Lower leg skin (tissue), 4 donors: ENCODE measurements at regions not wholly inside any gene's neighbourhood (a gene's known extent, or its start where the extent isn't known, plus 50 kb on each side); places are given as distances from the start of the nearest gene placed in this dataset.
A peak's percentile ranks its signal among the peaks of the same experiment; 100 is the strongest.
"Not testable (repeated sequence)": the region's sequence is repeated elsewhere in the genome, so short reads cannot be mapped to it uniquely, and the experiment has no call there.

Experiments
- DNase-seq, 2 donors: peaks; one replicate each; pipeline ENCODE4 v3.0.0-alpha.2; 2019; ENCODE audit warnings: low spot score in 2 of 2
- H3K4me3 ChIP-seq: fragments of 200-600 bp; sonication (generic); 2 replicates; pipeline ENCODE4 v1.5.1; 2017; ENCODE audit warnings: mild to moderate bottlenecking, low read depth; ENCODE audit not compliant: poor library complexity, severe bottlenecking
- POLR2A ChIP-seq, 2 donors: fragments of 450-650 bp; IDR thresholded peaks; one replicate each; pipeline ENCODE4 v1.6.1; 2016 to 2017; ENCODE audit warnings: antibody characterized with exemption in 2 of 2, mild to moderate bottlenecking in 1 of 2, moderate library complexity in 1 of 2
- WGBS, 2 donors: methylation state at CpG; one replicate each; pipeline ENCODE4 v1.1.5; 2018; 5-methylcytosine and 5-hydroxymethylcytosine counted together
- intact Hi-C: fragments of 100-400 bp; cut with DNase I; formaldehyde crosslinking; loops from one replicate; pipeline ENCODE4 v1.15.0; 2023; ENCODE audit warnings: low total_unique reads
- TF ChIP-seq, protein P1 (sequence below), 3 donors: fragments of 450-650 bp; IDR thresholded peaks; one replicate each; pipeline ENCODE4 v1.5.1; 2016; ENCODE audit warnings: antibody characterized with exemption in 3 of 3, mild to moderate bottlenecking in 3 of 3, moderate library complexity in 2 of 3

DNA sequence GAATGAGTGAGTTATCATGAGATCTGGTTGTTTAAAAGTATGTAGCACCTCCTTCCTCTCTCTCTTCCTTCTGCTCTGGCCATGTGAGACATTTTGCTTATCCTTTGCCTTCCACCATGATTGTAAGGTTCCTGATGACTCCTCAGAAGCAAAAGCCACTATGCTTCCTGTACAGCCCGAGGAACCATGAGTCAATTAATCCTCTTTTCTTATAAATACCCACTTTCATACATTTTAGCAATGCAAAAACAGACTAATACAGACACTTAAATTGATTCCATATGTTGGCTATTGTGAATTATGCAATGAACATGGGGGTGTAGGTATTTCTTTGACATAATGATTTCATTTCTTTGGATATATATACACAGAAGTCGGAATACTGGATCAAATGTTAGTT, 792.8 kb upstream of the EYS start:
- H3K4me3 ChIP-seq = no peak overlapping the region
- 76 to 84% methylated on average over 2 of the region's 2 CpGs for WGBS, 2 donors
- intact Hi-C loops = no loop called here

DNA sequence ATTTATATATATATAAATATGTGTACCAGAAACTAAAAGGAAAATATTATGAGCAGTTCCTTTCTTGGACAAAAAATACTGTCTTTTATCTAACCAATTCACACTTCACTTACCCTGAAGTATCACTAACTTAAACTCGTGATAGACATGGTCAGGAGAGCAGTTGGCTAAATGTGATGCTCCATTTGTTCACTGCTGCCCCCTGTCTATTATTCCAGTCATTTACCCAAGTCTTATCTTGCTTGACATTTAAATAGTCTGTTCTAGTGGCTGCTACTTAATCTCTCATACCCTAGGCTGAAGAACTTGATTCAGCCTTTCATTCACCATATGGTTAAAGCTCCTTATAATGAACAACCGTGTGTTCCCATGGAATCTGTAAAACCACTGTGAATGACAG, 789.6 kb upstream of the EYS start:
- no peak overlapping the region for H3K4me3 ChIP-seq
- 37 to 41% methylated on average over 2 of the region's 2 CpGs for WGBS, 2 donors
- TF ChIP-seq, protein P1, sequence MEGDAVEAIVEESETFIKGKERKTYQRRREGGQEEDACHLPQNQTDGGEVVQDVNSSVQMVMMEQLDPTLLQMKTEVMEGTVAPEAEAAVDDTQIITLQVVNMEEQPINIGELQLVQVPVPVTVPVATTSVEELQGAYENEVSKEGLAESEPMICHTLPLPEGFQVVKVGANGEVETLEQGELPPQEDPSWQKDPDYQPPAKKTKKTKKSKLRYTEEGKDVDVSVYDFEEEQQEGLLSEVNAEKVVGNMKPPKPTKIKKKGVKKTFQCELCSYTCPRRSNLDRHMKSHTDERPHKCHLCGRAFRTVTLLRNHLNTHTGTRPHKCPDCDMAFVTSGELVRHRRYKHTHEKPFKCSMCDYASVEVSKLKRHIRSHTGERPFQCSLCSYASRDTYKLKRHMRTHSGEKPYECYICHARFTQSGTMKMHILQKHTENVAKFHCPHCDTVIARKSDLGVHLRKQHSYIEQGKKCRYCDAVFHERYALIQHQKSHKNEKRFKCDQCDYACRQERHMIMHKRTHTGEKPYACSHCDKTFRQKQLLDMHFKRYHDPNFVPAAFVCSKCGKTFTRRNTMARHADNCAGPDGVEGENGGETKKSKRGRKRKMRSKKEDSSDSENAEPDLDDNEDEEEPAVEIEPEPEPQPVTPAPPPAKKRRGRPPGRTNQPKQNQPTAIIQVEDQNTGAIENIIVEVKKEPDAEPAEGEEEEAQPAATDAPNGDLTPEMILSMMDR (IDR thresholded peaks at IDR 0.05) = no peak
- no peak for TF ChIP-seq POLR2A (IDR thresholded peaks at IDR 0.05)
- DNase-seq = no peak
- intact Hi-C loops = no loop called here

More for the DNA sequence above, 792.8 kb upstream of the EYS start:
- no peak for DNase-seq
- no peak for TF ChIP-seq POLR2A (IDR thresholded peaks at IDR 0.05)
- TF ChIP-seq, protein P1 (IDR thresholded peaks at IDR 0.05) = no peak

DNA sequence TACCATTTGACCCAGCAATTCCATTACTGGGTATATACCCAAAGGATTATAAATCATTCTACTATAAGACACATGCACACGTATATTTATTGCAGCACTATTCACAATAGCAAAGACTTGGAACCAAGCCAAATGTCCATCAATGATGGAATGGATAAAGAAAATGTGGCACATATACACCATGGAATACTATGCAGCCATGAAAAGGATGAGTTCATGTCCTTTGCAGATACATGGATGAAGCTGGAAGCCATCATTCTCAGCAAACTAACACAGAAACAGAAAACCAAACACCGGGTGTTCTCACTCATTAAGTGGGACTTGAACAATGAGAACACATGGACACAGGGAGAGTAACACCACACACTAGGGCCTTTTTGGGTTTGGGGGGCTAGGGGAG, 787.6 kb upstream of the EYS start:
- H3K4me3 ChIP-seq, DNase-seq, intact Hi-C loops: not testable (repeated sequence)
- 80 to 84% methylated on average over 2 of the region's 2 CpGs for WGBS, 2 donors

DNA sequence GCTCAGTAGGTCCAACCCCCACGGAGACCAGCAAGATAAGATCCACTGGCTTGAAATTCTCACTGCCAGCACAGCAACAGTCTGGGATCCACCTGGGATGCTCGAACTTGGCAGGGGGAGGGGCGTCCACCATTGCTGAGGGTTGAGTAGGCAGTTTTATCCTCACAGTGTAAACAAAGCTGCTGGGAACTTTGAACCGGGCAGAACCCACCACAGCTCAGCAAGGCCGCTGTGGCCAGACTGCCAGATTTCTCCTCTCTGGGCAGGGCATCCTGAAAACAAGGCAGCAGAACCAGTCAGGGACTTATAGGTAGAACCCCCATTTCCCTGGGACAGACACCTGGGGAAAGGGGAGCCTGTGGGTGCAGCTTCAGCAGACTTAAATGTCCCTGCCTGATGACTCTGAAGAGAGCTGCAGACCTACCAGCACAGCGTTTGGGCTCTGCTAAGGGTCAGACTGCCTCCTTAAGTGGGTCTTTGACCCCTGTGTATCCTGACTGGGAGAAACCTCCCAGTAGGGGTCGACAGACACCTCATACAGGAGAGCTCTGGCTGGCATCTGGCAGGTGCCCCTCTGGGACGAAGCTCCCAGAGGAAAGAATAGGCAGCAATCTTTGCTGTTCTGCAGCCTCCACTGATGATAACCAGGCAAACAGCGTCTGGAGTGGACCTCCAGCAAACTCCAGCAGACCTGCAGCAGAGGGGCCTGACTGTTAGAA, 782.4 kb upstream of the EYS start:
- H3K4me3 ChIP-seq = no peak overlapping the region
- TF ChIP-seq POLR2A (IDR thresholded peaks at IDR 0.05) = no peak
- TF ChIP-seq, protein P1 (IDR thresholded peaks at IDR 0.05) = no peak
- intact Hi-C loops = no loop called here
- 81 to 87% methylated on average over 9 of the region's 9 CpGs for WGBS, 2 donors
- DNase-seq = no peak

DNA sequence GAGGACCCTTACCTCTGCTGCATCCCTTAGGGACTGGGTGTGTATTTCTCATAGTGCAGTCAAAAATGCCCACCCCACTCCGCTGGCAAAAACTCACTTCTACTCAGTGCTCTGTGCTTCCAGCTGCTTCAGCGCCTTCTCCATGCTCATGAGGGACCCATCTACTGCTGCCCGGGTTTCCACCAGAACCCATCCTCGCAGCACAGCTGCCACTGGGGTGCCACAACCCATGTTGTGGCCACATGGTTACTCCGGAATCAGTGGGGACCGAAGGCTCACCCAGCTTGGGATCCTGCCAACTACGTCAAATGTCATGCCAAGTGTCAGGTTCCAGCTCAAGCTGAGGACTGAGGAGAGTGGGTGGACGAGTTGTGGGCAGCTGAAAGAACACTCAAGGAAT, 774.2 kb upstream of the EYS start:
- TF ChIP-seq, protein P1 (IDR thresholded peaks at IDR 0.05) = no peak
- no peak for TF ChIP-seq POLR2A (IDR thresholded peaks at IDR 0.05)
- intact Hi-C loops = no loop called here
- 82 to 92% methylated on average over 8 of the region's 8 CpGs for WGBS, 2 donors
- DNase-seq = peak in 1 of 2 donors; percentile 80
- no peak overlapping the region for H3K4me3 ChIP-seq

DNA sequence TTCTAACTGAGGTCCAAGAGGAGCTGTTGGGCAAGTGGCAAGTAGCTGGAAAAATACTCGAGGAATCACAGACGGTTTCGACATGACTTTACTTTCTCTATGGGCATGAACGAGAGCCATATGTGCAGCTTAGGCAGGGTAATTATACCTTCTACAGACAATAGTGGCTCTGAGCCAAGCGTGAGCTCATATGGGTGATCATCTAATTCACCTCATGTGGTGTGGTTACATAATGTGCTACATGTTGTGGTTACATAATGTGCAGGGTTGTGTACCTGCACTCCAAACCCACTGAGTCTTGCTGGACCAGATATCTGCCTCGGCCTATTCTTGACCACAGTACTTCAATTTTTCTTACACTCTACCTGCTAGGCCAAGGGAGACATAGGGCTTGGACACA, 771.7 kb upstream of the EYS start:
- H3K4me3 ChIP-seq = no peak overlapping the region
- TF ChIP-seq, protein P1 (IDR thresholded peaks at IDR 0.05) = no peak
- TF ChIP-seq POLR2A (IDR thresholded peaks at IDR 0.05) = no peak
- no peak for DNase-seq
- 64 to 73% methylated on average over 6 of the region's 6 CpGs for WGBS, 2 donors
- intact Hi-C loops = no loop called here
